ENCODE measurements at regions not wholly inside any gene's neighbourhood (a gene's known extent, or its start where the extent isn't known, plus 50 kb on each side); places are given as distances from the start of the nearest gene placed in this dataset.

DNA sequence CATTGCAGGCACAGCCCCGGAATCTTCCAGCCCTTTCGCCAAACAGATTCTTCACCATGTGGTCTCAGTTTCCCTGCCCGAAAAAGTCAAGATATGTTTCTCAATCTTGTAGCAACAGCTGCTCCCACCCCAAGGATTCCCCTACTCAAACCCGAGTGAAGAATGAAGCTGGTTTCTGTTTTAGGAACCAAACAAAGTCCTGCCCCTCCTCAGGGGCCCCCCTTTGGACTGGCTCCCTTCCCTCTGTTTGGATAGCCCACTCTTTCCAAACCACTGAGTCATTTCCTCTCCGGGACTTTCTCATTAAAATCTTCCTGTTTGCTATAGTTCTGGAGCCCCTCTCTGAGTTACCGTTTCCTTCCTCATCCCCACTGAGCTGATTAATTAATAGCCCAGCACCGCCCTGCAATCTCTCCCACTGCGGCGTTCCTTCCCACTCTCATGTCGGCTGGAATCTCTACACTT, 100.9 kb downstream of the TSEN15 start:
- peak overlapping the region; percentile 52 to 72 for H3K27ac ChIP-seq
- H3K4me3 ChIP-seq: peak overlapping the region; percentile 17 to 40
- DNase-seq (ENCODE audit: low spot score): no peak
- H3K9me3 ChIP-seq: no peaks in the 10 kb centered on the region
- peaks cover 0 to 41% of the 10 kb centered on the region in 2 donors for H3K4me1 ChIP-seq
- TF ChIP-seq, protein P1, sequence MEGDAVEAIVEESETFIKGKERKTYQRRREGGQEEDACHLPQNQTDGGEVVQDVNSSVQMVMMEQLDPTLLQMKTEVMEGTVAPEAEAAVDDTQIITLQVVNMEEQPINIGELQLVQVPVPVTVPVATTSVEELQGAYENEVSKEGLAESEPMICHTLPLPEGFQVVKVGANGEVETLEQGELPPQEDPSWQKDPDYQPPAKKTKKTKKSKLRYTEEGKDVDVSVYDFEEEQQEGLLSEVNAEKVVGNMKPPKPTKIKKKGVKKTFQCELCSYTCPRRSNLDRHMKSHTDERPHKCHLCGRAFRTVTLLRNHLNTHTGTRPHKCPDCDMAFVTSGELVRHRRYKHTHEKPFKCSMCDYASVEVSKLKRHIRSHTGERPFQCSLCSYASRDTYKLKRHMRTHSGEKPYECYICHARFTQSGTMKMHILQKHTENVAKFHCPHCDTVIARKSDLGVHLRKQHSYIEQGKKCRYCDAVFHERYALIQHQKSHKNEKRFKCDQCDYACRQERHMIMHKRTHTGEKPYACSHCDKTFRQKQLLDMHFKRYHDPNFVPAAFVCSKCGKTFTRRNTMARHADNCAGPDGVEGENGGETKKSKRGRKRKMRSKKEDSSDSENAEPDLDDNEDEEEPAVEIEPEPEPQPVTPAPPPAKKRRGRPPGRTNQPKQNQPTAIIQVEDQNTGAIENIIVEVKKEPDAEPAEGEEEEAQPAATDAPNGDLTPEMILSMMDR (IDR thresholded peaks at IDR 0.05): no peak
- no peaks in the 10 kb centered on the region for H3K36me3 ChIP-seq
- no peaks in the 10 kb centered on the region for H3K27me3 ChIP-seq

DNA sequence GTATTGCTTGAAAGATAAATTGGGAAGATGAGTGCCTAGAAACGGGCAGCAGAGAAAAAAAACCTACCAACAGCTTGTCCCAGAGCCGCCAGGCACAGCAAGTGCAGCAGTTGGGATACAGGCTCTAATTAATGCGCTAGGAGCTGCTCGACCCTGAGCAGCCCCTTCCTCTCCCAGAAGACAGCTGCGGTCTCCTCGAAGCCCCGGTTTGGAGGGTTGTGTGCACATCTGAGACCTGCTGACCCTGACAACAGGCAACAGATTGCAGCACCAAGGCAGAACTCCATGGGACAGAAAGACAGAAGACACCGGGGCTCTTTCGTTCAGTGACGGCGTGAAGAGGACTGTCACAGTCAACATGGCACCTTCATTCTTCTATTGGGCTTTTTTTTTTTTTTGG, 101.4 kb downstream of the TSEN15 start:
- no peaks in the 10 kb centered on the region for H3K36me3 ChIP-seq
- peak overlapping the region; percentile 17 to 40 for H3K4me3 ChIP-seq
- DNase-seq (ENCODE audit: low spot score): no peak
- H3K27me3 ChIP-seq: no peaks in the 10 kb centered on the region
- H3K9me3 ChIP-seq: no peaks in the 10 kb centered on the region
- peak overlapping the region; percentile 52 to 72 for H3K27ac ChIP-seq
- TF ChIP-seq, protein P1 (IDR thresholded peaks at IDR 0.05): no peak
- H3K4me1 ChIP-seq: peaks cover 0 to 41% of the 10 kb centered on the region in 2 donors

DNA sequence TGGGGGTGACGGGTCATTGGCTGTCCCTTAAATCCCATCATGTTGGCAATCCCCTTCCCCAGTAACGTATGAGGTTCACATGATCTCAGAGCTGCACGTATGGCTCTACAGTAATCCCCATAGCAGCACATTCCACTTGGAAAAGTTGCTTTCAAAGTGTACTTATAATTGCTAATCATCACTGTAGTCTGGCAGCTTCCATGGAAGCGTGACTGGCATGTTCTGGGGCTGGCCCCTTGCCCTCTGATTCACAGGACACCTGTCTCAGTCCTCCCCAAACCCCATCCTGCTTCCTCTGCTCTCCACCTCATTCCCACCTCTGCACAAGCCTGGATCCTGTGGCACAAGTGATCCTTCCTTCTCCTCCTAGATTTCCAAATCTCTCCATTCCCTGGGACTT, 102.2 kb downstream of the TSEN15 start:
- DNase-seq (ENCODE audit: low spot score): no peak
- H3K27ac ChIP-seq: no peak overlapping the region
- peaks cover 0 to 41% of the 10 kb centered on the region in 2 donors for H3K4me1 ChIP-seq
- no peaks in the 10 kb centered on the region for H3K9me3 ChIP-seq
- no peaks in the 10 kb centered on the region for H3K36me3 ChIP-seq
- TF ChIP-seq, protein P1 (IDR thresholded peaks at IDR 0.05): no peak
- H3K27me3 ChIP-seq: no peaks in the 10 kb centered on the region
- no peak overlapping the region for H3K4me3 ChIP-seq

DNA sequence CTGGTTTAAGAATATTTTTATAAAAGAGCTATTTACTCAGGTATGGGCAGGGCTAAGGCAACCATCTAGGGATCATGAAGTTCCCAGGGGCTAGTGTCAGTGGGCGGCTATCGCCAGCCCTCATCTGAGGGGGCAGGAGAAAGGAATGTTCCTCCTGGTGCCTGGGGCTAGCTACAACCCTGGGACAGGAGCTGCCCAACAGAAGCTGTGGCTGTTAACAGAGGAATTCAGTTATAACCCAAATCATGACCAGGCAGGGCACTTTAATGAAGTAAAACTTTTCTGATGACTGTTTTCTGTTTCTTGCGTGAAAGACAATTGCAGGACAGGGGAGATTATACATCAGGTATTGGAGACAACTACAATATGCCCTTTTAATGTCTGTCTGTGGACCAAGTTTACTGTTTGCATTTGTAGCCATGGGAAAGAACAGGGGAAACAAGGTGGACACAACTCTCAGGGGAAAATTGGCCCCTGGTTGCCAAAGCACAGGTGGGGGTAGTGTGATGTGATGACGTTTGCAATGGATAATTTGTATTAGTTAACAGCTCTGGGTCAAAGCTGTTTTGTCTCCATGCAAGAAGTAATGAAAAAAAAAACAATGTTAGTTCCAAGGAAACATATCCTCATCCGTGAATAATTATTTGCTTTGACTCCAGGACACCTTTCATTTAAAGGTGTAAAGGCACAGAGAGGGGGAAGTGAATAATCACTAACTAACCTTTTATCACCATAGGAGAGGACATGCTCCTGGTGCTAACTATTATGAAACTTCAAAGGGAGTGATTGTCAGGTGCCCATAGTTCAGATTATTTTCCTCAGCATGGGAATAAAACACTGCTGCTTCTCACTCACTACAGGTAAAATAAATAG, 105.2 kb downstream of the TSEN15 start:
- TF ChIP-seq, protein P1 (IDR thresholded peaks at IDR 0.05): no peak
- Histone ChIP-seq H3K27me3 (no peaks in the 10 kb centered on the region), H3K9me3 (no peaks in the 10 kb centered on the region), H3K27ac (no peak overlapping the region), H3K4me1 (peaks cover 0 to 40% of the 10 kb centered on the region in 2 donors), H3K36me3 (no peaks in the 10 kb centered on the region), H3K4me3 (no peak overlapping the region)
- no peak for DNase-seq (ENCODE audit: low spot score)

DNA sequence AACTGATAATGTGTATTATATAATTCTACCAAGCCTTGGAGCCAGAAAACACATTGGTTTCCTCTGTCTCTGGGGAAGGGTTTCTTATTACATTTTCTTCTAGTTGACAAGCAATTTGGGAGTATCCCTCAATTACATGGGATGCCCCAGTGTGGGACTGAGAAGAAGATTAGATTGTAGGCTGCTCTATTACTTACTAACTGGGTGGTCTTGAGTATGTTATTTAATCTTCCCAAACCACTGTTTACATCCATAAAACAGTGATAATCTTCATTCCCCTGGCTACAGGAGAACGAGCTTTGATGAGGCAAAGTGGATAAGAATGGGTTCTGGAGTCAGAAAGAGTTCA, 105.8 kb downstream of the TSEN15 start:
- no peak overlapping the region for H3K4me3 ChIP-seq
- DNase-seq (ENCODE audit: low spot score): no peak
- no peaks in the 10 kb centered on the region for H3K9me3 ChIP-seq
- H3K36me3 ChIP-seq: no peaks in the 10 kb centered on the region
- TF ChIP-seq, protein P1 (IDR thresholded peaks at IDR 0.05): no peak
- peaks cover 0 to 34% of the 10 kb centered on the region in 2 donors for H3K4me1 ChIP-seq
- no peak overlapping the region for H3K27ac ChIP-seq
- H3K27me3 ChIP-seq: no peaks in the 10 kb centered on the region
